CD1c-positive myeloid dendritic cell (primary cell): ENCODE measurements at regions not wholly inside any gene's neighbourhood (a gene's known extent, or its start where the extent isn't known, plus 50 kb on each side); places are given as distances from the start of the nearest gene placed in this dataset.
"Not testable (repeated sequence)": the region's sequence is repeated elsewhere in the genome, so short reads cannot be mapped to it uniquely, and the experiment has no call there.

Source experiments
- DNase-seq: peaks from one replicate; pipeline ENCODE4 v3.0.0-alpha.2; 2016; ENCODE audit errors: extremely low spot score

DNA sequence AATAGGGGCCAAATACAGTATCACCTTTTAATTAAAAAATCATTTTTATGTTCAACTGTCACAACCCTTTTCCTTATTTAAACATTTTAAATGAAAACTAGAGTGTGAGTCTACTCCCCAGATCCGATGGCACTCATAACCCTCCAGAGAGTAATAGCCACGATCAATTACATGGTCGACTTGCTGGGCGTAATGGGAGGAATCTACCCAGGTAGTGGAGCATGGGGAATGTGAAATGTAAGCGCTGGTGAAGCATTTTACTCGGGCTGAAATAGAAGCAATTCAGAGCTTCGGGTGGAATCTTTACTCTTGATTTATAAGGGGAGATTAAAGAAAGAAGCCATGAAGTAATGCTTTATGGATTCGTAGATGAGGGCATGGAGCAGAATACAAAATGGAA lies 321.9 kb downstream of the ACTR3B start:
- no peak for DNase-seq

DNA sequence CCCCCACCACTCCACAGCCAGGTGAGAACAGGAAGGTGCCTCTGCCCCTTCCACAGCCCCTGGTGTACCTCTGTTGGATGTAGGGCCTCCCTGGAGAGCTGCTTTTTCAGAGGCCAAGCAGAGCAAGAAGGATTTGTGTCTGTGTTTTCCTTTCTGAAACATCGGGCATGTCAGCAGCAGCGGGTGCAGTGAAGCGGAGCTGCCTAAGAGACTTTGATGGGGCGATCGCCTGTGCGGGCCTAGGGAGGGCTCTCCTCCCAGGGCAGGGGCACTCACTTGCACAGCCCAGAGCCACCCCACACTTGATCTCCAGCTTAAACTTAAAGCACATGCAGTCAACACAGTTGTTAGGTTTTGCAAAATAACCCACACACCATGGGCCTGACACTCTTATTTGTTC lies 324.7 kb downstream of the ACTR3B start:
- no peak for DNase-seq

DNA sequence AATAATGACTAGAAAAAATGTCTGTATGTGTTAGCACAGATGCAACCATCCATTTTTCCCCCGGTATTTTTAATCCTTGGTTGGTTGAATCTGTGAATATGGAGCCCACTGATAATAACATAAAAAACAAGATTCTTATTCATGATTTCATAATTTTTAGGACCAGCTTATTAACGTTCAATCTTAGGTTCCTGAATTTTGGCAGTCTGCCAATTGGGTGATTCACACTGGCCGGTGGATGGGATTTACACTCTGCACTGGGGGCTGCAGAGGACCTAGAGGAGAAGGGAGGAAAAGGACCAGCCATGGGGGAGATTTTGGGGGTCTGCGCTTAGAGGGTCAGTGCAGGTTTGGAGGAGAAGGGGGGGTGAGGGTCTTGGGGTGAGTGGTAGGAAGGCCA lies 327.9 kb downstream of the ACTR3B start:
- no peak for DNase-seq

DNA sequence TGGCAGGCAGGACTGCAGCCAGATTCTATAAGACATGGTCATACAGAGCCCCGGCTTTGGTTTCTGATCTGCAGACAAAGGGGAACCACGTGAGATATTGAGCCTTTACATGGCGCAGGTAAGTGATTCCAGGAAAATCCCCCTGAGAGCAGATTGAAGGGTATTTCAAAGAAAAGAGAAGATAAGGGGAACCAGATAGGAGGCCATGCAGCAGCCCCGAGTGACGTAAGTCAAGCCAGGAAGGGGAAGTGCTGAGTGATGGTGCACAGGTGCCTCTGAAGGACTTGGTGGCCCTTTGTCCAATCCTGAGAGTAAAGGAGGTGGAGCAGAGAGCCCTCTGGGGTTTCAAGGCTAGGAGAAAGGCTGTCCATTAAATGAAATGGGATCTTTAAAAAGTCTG lies 329.0 kb downstream of the ACTR3B start:
- no peak for DNase-seq

DNA sequence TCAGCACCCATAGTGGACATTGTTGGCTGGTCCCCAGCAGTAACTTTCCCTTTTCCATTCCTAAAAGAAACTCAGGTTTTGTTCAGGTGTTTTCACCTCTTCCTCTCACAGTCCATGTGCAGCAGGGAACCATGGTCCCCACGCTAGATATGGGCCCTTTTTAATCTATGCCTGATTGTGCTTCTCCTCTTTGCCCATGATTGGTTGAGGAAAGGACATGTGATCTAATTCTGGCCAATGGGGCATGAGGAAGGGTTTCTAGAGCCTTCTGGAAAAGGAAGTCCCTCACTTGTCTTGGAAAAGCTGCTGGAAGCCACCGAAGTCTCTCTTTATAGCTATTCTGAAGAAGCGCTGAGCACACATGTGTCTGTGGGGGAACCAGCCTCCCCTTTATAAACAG lies 330.7 kb downstream of the ACTR3B start:
- no peak for DNase-seq

DNA sequence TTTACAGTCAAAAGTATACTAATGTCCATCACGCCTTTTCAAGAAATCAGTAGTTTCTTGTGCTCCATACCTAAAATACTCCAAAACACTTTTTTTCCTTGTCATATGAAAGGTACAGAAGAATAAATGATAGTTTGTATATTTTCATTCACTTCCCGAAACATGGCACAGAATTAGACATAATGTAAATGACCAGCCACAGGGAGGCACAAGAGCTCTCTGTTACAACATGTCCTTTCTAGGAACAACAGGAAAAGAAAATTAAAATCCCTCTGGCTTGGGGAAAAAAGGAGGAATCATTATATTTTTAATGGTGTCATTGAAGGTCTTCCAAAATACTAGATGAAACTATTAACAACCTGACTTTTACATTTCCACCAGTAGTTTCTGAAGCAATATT lies 331.2 kb downstream of the ACTR3B start:
- no peak for DNase-seq

DNA sequence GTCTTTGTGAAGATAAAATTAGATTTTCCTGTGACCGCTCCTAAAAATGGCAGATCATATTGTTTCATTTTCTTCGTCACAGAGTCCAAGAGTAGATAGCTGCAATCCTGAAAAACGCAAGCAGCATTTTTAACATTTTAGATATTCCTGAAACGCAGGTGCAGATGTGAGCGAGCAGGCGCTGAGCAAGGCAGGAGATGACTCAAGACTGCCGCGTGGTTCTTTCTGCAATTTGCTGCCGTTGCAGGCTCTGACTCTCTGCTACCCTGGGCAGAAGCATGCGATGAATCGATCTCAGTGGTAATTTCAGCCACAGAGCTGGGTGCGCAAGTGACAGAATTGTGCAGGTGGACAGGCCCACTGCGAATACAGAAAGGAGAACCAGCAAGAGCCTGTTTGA lies 331.9 kb downstream of the ACTR3B start:
- DNase-seq = no peak

DNA sequence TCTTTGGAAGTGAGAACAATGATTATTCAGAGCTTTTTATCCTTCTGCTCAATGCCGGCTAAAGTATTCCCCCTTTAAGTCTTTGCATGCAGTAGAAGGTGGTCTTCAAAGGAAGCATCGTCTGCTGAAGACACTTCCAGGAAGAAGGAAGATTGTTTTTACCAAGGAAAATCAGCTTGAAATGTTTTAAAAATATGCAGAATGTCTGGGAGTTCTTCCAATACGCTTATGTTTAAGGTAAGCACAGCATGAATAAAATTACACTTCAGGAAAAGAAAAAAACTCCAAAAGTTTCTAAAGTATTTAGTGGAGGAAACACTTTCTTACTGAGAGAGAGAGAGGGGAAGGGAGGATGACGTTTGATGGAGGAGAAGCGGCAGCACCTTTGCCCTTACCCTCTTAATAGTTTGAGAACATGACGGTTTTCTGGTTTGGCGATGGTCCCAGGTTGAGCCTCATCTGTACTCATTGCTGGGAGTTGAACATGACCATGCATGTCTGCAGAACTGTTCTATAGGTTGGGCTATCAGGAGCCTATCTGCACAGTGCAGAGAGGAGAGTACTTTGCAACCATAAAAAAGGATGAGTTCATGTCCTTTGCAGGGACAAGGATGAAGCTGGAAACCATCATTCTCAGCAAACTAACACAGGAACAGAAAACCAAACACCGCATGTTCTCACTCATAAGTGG lies 338.1 kb downstream of the ACTR3B start:
- no peak for DNase-seq

DNA sequence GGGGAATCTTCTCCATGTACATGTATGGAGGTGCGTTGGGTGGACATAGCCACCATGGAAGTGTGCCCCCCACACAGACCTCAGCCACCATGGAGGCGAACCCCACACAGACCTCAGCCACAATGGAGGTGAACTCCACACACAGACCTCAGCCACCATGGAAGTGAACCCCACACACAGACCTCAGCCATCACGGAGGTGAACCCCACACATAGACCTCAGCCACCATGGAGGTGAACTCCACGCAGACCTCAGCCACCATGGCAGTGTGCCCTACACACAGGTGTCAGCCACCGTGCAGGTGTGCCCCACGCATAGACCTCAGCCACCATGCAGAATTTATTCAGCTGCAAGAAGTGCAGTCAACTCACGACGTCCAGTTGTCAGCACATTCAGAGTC lies 339.7 kb downstream of the ACTR3B start:
- no peak for DNase-seq

DNA sequence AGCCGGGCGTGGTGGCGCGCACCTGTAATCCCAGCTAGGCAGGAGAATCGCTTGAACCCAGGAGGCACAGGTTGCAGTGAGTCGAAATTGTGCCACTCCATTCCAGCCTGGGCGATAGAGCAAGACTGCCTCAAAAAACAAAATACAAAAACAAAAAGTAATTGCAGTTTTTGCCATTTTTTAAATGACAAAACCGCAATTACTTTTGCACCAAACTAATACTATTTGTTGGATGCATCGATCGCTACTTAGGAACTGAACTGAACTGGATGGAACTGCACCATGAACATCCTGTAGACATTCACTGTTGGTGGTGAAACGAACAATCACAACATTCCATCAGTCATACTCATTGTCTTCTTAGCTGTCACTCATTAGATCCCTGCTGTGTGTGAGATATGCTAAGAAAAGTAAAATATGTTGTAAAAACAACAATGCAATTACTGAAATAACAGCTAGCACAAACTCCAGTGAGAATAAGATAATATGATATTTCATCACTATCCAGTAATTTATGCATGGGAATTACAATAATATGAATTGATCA lies 341.2 kb downstream of the ACTR3B start:
- DNase-seq = no peak

DNA sequence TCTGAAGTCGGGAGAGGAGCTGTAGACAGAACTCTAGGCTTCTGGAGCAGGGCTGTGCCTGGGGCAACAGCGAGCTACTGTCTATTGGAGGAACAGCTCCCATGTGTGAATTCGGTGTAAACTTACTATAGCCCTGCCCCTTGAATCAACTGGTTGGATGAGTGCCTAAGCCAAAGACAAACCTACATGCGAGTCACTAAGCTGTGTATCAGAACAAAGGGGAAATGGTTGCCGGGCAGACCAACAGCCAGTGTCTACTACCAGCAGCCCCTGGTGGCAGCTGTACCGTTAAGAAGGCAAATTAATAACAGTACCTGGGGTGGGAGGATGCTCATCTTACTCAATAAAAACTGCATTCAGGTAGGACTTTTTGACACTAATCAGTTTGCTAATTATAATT lies 343.6 kb downstream of the ACTR3B start:
- no peak for DNase-seq

DNA sequence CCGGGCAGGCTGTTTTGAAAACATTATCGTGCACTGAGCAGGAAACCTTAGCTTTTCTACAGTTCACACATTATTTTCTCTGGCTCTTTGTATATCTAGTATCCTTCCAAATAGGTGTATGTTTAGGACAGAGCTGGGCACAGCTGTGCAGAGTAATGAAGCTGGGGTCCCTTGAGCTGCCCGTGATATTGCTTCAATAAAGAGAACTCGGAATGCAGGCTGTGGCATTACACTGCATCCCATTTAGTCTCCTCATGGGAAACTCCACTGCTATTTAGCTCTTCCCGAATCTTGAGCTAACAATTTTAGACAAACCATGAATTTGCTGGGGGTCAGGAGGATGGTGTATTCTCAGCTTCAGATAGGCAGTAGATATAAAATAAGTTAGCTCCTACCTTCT lies 348.3 kb downstream of the ACTR3B start:
- DNase-seq = no peak

DNA sequence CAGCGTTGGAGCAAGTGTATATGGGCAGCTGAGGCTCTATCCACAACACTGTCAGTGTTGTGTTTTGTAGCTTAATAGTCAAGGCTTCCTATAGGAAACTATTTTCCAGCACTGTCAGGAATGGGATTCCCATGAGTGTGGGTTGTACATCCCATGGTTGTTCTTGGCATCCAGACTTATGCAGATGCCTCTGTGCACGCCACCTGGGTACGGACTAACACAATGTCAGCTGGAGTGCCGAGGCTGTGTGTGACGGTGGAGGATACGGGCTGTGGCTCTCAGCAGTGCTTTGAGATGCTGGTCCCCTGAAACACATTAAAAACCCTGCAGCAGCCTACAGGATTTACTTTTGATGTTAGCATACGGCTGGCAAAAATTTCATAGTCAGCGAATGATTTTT lies 350.0 kb downstream of the ACTR3B start:
- DNase-seq = no peak

DNA sequence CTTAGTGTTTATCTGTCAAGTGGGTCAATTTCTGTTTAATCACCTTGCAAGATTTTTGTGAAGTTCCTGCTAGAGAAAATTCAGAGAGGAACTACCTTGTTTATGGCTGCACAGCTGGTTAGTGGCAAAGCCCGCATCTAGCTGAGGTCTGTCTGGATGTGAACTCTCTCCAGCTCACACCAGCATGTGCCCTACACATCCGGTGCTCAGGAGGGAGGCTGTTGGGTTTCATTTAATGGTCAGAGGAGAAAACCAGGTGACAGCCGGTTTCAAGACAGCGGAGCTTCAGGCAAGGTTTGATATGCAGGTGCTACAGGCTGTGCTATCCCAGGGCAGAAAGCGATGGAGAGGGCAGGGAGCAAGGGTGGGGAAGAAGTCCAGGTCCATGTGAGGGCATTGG lies 351.1 kb downstream of the ACTR3B start:
- DNase-seq = no peak

DNA sequence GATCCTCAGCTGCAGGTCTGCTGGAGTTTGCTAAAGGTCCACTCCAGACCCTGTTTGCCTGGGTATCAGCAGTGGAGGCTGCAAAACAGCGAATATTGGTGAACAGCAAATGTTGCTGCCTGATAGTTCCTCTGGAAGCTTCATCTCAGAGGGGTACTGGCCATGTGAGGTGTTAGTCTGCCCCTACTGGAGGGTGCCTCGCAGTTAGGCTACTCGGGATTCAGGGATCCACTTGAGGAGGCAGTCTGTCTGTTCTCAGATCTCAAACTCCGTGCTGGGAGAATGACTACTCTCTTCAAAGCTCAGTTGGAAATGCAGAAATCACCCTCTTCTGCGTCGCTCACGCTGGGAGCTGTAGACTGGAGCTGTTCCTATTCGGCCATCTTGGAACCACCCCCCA lies 362.7 kb downstream of the ACTR3B start:
- not testable (repeated sequence) for DNase-seq

DNA sequence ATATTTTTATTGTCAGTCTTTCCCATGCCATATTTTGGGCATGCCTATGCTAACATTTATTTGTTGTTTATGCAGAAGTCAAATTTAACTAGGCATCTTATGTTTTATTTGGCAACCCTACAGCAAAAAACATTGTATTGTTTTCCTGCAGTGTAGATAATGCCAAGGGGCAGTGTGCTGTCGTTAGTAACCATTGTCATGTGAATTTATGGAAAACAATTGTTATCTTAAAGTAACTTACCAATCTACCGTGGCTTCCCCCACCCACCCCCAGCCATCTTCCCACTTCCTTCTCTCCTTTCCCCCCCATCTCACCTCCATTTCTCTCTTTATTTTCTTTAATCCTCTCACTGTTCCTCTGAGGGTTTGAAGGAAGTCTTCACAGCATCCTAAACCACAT lies 370.5 kb downstream of the ACTR3B start:
- DNase-seq = no peak

DNA sequence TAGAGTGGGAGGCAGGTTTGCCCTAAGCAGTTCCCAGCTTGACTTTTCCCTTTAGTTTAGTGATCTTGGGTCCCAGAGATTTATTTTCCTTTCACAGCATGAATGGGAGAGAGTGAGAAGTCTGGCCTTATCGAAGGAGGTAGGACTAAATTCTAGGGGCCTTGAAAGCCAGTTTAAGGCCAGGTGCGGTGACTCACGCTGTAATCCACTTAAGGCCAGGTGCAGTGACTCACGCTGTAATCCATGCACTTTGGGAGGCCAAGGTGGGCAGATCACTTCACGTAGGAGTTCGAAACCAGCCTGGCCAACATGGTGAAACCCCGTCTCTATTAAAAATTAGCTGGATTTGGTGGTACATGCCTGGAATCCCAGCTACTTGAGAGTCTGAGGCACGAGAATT lies 392.2 kb downstream of the ACTR3B start:
- DNase-seq = no peak

DNA sequence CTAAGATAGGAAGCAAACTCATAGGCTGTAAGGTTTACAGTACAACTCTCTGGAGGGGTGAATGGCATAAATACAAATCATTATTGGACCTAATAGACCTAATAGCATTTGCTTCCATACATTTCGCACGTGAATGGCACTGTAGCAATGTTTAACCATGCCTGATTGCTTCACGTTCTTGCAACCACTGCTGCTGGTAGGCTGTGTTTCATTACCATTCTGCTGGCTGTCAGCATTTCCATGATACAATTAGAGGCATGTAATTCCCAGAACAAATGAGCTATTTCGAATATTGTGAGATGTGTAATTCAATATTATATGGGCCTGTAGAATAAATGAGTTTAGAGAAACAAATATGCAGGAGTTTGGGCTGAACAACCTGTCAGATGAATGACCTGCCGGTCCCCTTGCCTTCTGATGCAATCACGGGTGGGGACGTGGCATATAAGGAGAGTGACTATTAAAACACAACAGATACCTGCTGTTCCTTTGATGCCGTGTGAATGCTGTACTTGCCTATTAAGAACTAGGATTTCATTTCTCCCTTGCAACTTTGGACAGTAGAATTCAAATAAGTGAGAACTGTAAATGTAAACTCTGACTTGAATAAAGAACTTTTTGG lies 393.4 kb downstream of the ACTR3B start:
- no peak for DNase-seq

DNA sequence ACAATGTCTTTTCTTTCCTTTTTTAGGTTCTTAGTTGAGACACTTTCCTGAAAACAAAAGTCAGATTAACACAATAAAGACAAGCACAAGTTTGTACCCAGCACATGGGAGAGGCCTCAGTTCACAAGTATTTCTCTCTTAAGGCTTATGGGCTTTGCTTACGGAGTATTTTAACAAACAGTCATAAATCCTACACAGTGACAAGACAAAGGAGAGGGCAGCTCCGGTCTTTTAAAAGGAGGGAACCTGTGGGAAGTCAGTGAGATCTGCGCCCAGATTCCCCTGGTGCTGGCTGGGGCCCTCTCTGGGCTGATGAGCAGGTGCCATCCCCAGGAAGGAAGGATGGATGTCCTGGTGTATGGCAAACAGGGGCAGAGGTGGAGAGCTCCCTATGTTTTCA lies 398.6 kb downstream of the ACTR3B start:
- no peak for DNase-seq

DNA sequence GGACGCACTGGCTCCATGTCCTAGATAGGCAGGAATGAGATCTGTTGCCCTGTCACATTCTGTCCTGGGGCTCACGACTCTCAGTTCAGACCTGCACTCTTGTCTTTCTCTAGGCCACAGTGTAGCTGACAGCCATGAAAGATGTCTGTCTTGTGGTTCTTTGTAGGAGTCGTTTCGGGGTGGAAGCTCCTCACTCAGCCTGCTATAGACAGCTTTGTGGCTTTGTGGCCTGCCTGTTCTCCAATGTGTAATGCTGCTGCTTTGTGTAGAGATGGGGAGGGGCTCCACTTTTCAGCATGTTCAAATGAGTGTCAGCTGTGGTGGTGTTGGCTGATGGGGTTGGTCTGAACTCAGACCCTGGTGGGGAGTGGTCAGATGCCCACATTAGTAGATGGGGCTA lies 410.7 kb downstream of the ACTR3B start:
- no peak for DNase-seq

DNA sequence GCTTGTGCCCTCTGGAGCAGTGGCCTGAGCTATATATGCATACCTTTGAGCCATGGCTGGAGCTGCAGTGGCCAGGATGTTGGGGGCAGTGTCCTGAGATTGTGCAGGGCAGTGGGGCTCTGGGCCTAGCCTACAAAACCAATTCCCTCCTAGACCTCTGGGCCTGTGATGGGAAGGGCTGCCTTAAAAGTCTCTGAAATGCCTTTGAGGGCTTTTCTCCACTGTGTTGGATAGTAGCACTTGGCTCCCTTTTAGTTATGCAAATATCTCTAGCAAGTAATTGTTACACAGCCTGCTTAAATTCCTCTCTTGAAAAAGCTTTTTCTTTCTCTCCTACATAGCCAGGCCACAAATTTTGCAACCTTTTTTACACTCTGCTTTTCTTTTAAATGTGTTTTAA lies 426.4 kb downstream of the ACTR3B start:
- DNase-seq = no peak

DNA sequence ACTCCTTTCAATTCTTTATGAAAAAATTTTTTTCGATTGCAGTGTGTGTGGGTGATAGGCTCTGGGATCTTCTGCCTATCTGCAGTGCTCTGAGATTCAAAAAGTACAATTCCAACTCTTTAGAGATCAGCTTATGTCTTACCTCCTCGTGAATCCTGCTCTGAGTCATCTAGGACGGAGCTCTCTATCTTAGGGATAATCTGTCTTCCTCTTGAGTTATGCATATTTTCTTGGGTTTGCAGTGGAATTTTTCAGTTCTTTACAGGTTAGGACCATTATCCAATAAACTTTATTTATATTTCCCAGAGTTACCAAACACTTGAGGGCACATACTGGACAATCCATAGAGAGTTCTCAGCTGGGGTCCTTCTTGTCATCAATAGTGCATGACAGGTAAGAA lies 428.6 kb downstream of the ACTR3B start:
- DNase-seq = no peak

DNA sequence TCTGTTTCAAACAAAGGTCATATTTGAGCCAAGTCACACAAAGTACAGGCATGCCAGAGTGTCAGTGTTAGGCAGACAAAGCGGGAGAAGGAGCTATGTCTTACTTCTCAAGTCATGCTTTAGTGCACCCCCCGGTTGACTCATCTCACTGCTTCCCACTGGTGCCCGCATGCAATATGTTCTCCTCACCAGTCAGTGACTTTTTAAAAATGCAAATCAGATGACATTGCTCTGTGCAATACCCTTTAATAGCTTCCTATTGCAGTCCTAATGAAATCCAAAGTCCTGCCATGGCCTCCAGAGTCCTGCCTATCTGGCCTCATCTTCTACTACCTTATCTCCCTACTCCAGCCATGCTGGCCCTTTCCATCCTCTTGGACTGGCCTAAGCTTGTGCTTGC lies 429.1 kb downstream of the ACTR3B start:
- DNase-seq = no peak

DNA sequence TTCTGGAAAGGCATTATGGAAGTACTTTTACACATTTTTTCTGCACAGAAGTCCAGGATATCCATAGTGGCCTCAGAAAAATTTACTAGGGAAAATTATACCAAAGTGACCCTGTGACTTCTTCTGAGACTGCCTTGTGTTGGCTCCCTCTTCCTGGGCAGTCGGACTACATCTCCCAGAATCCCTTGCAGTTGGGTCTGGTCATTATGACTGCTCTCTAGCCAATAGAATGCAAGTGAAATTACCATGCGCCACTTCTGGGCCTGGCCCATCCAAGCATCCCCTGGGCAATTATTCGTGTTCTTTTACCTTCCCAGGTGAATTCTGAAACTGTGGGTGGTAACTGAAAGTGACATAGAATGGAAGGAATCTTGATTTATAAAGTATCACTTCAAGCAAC lies 430.9 kb downstream of the ACTR3B start:
- no peak for DNase-seq
